HEK293 (cell line): ENCODE measurements at regions not wholly inside any gene's neighbourhood (a gene's known extent, or its start where the extent isn't known, plus 50 kb on each side); places are given as distances from the start of the nearest gene placed in this dataset.

Source experiments
- CTCF ChIP-seq: fragments of 450-650 bp; formaldehyde crosslinking; IDR thresholded peaks from 2 replicates; pipeline ENCODE4 v1.5.1; 2016; ENCODE audit warnings: missing biosample characterization, missing genetic modification characterization
- ELK4 ChIP-seq: IDR thresholded peaks from 2 replicates; pipeline ENCODE4 v1.6.1; 2011; ENCODE audit warnings: mild to moderate bottlenecking, low read depth, low read length, borderline replicate concordance
- MYNN ChIP-seq: fragments of 450-650 bp; formaldehyde crosslinking; IDR thresholded peaks from 2 replicates; pipeline ENCODE4 v1.5.1; 2016; ENCODE audit warnings: missing biosample characterization, missing genetic modification characterization, borderline replicate concordance
- REST ChIP-seq: fragments of 450-650 bp; formaldehyde crosslinking; IDR thresholded peaks from 2 replicates; pipeline ENCODE4 v1.5.1; 2016; ENCODE audit warnings: missing biosample characterization, missing genetic modification characterization
- ZFP69B ChIP-seq: fragments of 450-650 bp; formaldehyde crosslinking; IDR thresholded peaks from 2 replicates; pipeline ENCODE4 v1.5.1; 2016; ENCODE audit warnings: missing biosample characterization, missing genetic modification characterization
- ZNF121 ChIP-seq: fragments of 450-650 bp; formaldehyde crosslinking; IDR thresholded peaks from 2 replicates; pipeline ENCODE4 v1.5.1; 2016; ENCODE audit warnings: missing biosample characterization, missing genetic modification characterization
- ZNF335 ChIP-seq: fragments of 450-650 bp; formaldehyde crosslinking; conservative IDR thresholded peaks from 2 replicates; pipeline ENCODE4 v1.5.1; 2016; ENCODE audit warnings: missing biosample characterization, missing genetic modification characterization
- ZNF501 ChIP-seq: fragments of 450-650 bp; formaldehyde crosslinking; IDR thresholded peaks from 2 replicates; pipeline ENCODE4 v1.5.1; 2016; ENCODE audit warnings: missing biosample characterization, missing genetic modification characterization
- ZNF624 ChIP-seq: fragments of 450-650 bp; formaldehyde crosslinking; IDR thresholded peaks from 2 replicates; pipeline ENCODE4 v1.5.1; 2017; ENCODE audit warnings: missing biosample characterization, missing genetic modification characterization
- ZNF785 ChIP-seq: fragments of 450-650 bp; formaldehyde crosslinking; IDR thresholded peaks from 2 replicates; pipeline ENCODE4 v1.5.1; 2016; ENCODE audit warnings: missing biosample characterization, missing genetic modification characterization
- ZXDB ChIP-seq: fragments of 450-650 bp; formaldehyde crosslinking; IDR thresholded peaks from 2 replicates; pipeline ENCODE4 v1.5.1; 2016; ENCODE audit warnings: missing biosample characterization, missing genetic modification characterization

GRCh38 chr12:58671196-58671595, 249.1 kb downstream of the LRIG3 start:
- TF ChIP-seq ZNF501 (tag by site-specific recombination), result no peak
- no peak for TF ChIP-seq ZNF785 (tag by site-specific recombination)
- TF ChIP-seq ZNF335 (tag by site-specific recombination), result no peak
- TF ChIP-seq CTCF (tag by site-specific recombination), result no peak
- TF ChIP-seq ZNF121 (tag by site-specific recombination), result no peak
- TF ChIP-seq MYNN (tag by site-specific recombination), result no peak
- TF ChIP-seq ELK4, result no peak
- TF ChIP-seq ZXDB (tag by site-specific recombination), result no peak
- TF ChIP-seq ZNF624, result no peak
- TF ChIP-seq REST (tag by site-specific recombination), result no peak
- no peak for TF ChIP-seq ZFP69B (tag by site-specific recombination)
